HepG2 (cell line): ENCODE measurements at regions not wholly inside any gene's neighbourhood (a gene's known extent, or its start where the extent isn't known, plus 50 kb on each side); places are given as distances from the start of the nearest gene placed in this dataset.

Experiments used
- EP300 ChIP-seq, 3 experiments: sonication (generic) in 1 of 3; formaldehyde crosslinking in 1 of 3; IDR thresholded peaks; 2 replicates each; pipeline versions ENCODE4 v1.5.1 to v1.6.1; 2011 to 2020; ENCODE audit warnings: low read depth in 2 of 3, low read length in 2 of 3, borderline replicate concordance in 1 of 3, improper control_type of control experiment in 1 of 3, mild to moderate bottlenecking in 1 of 3, missing genetic modification reagents in 1 of 3, moderate library complexity in 1 of 3
- FOXK2 ChIP-seq: fragments of 450-650 bp; IDR thresholded peaks from 2 replicates; pipeline ENCODE4 v1.6.1; 2016

DNA sequence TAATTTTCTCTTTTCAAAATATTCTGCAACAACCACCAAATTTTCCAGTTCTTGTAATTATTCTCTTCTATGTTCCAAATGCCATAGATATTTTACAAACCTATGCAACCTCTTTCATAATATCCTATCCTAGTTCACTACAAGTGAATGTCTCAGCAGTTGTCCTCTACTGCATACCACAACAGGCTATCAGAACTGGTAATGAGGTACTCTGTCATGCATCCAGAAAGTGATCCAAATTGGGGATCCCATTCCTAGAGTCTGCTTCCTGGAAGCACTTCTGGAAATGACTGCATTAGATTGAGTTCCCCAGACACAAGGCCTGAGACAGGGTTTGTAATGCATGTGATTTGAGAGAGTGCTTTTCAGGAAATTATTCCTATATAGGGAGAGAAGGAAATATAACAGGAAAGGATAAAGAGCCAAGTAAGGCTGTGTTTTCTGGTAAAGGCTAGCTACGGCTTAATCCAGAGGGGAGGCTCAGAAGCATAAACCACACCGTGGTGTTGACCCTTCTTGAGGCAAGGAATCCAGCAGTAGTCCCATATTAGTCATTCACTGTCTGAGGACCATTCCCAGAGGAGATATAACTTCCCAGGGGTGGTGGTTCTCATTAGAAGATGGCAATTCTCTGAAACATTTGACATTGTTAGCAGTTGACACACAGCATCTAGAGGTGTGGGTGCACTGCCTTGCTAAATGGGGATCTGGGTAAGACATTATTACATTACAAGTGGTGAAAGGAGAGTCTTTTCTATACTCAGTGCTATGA is 80.3 kb upstream of the FST start:
- TF ChIP-seq FOXK2 (no peak), EP300 (IDR thresholded peaks at IDR 0.05; ENCODE audit: low read depth in 2 of 2, low read length in 2 of 2) (no peak), EP300 (CRISPR knock-in tag; IDR thresholded peaks at IDR 0.05; ENCODE audit: borderline replicate concordance) (no peak)
